Endothelial cell of umbilical vein (primary cell): ENCODE measurements at regions not wholly inside any gene's neighbourhood (a gene's known extent, or its start where the extent isn't known, plus 50 kb on each side); places are given as distances from the start of the nearest gene placed in this dataset.

Source experiments
- CTCF ChIP-seq, 2 donors: IDR thresholded peaks; 1 replicate in 1 of 2; 2 replicates in 1 of 2; pipeline ENCODE4 v1.5.1; 2011; ENCODE audit warnings: low read length in 2 of 2, mild to moderate bottlenecking in 2 of 2, moderate library complexity in 2 of 2, control low read depth in 1 of 2, inconsistent platforms in 1 of 2, low read depth in 1 of 2; ENCODE audit not compliant: insufficient read depth in 1 of 2; ENCODE audit errors: extremely low read depth in 1 of 2
- POLR2A ChIP-seq: IDR thresholded peaks from 2 replicates; pipeline ENCODE4 v1.6.1; 2012; ENCODE audit warnings: low read depth, mild to moderate bottlenecking, control low read depth, low read length
- POLR2AphosphoS5 ChIP-seq: IDR thresholded peaks from 2 replicates; pipeline ENCODE4 v1.6.1; 2012; ENCODE audit warnings: low read depth, mild to moderate bottlenecking, control low read depth, low read length, moderate library complexity; ENCODE audit not compliant: insufficient read depth

GRCh38 chr19:31674503-31675192 lies 325.4 kb upstream of the TSHZ3 start:
- TF ChIP-seq CTCF (IDR thresholded peaks at IDR 0.05; ENCODE audit: extremely low read depth in 1 of 2, insufficient read depth in 1 of 2, low read depth in 1 of 2, low read length in 2 of 2), result no peak
- TF ChIP-seq POLR2AphosphoS5, result no peak
- no peak for TF ChIP-seq POLR2A
